Posterior vena cava (tissue), 2 donors: ENCODE measurements at regions not wholly inside any gene's neighbourhood (a gene's known extent, or its start where the extent isn't known, plus 50 kb on each side); places are given as distances from the start of the nearest gene placed in this dataset.
"Not testable (repeated sequence)": the region's sequence is repeated elsewhere in the genome, so short reads cannot be mapped to it uniquely, and the experiment has no call there.

Experiments used
- DNase-seq: peaks from one replicate; pipeline ENCODE4 v3.0.0-alpha.2; 2020; ENCODE audit warnings: low spot score
- intact Hi-C, 2 donors: fragments of 100-400 bp; cut with DNase I; formaldehyde crosslinking; loops; one replicate each; pipeline versions ENCODE4 v1.14.1 to v1.14.2; 2022 to 2023
- donor health status: DM: yes; HTN: yes; CAD: no.
- donor health status: DM: yes; HTN: yes; CAD: no.

GRCh38 chr1:144140243-144140642, 168.5 kb upstream of the FAM72C start:
- DNase-seq, intact Hi-C loops: not testable (repeated sequence)

- intact Hi-C loops, DNase-seq: not testable (repeated sequence)
Measured at GRCh38 chr1:144105006-144105405, 133.2 kb upstream of the FAM72C start.

- DNase-seq, intact Hi-C loops: not testable (repeated sequence)
Measured at GRCh38 chr1:144104000-144104677, 132.4 kb upstream of the FAM72C start.

GRCh38 chr1:144103156-144103880, 131.5 kb upstream of the FAM72C start:
- DNase-seq, intact Hi-C loops: not testable (repeated sequence)

- peak; percentile 85 for DNase-seq
- intact Hi-C loops = not testable (repeated sequence)
Measured at GRCh38 chr1:144102046-144102745, 130.4 kb upstream of the FAM72C start.

GRCh38 chr1:144101397-144102045, 129.7 kb upstream of the FAM72C start:
- peak; percentile 91 for DNase-seq

GRCh38 chr1:144077167-144077841, 105.5 kb upstream of the FAM72C start:
- DNase-seq = peak; percentile 85
- intact Hi-C loops = not testable (repeated sequence)

More at GRCh38 chr1:144101397-144102045, 129.7 kb upstream of the FAM72C start:
- intact Hi-C loops = no loop called here

GRCh38 chr1:144076646-144077045, 104.9 kb upstream of the FAM72C start:
- peak; percentile 76 for DNase-seq
- intact Hi-C loops = not testable (repeated sequence)

GRCh38 chr1:144070394-144071053, 98.7 kb upstream of the FAM72C start:
- DNase-seq, intact Hi-C loops: not testable (repeated sequence)

GRCh38 chr1:144067042-144067441, 95.3 kb upstream of the FAM72C start:
- intact Hi-C loops, DNase-seq: not testable (repeated sequence)

- intact Hi-C loops = not testable (repeated sequence)
- peak; percentile 15 for DNase-seq
Measured at GRCh38 chr1:144066071-144066813, 94.5 kb upstream of the FAM72C start.

- DNase-seq, intact Hi-C loops: not testable (repeated sequence)
Measured at GRCh38 chr1:144065299-144066060, 93.7 kb upstream of the FAM72C start.

- intact Hi-C loops, DNase-seq: not testable (repeated sequence)
Measured at GRCh38 chr1:144049365-144049764, 77.6 kb upstream of the FAM72C start.

- DNase-seq, intact Hi-C loops: not testable (repeated sequence)
Measured at GRCh38 chr1:144046645-144047044, 74.9 kb upstream of the FAM72C start.

- peak; percentile 13 for DNase-seq
- intact Hi-C loops = not testable (repeated sequence)
Measured at GRCh38 chr1:144045751-144046546, 74.2 kb upstream of the FAM72C start.

- intact Hi-C loops, DNase-seq: not testable (repeated sequence)
Measured at GRCh38 chr1:144042251-144042650, 70.5 kb upstream of the FAM72C start.
